ENCODE measurements at regions not wholly inside any gene's neighbourhood (a gene's known extent, or its start where the extent isn't known, plus 50 kb on each side); places are given as distances from the start of the nearest gene placed in this dataset.

DNA sequence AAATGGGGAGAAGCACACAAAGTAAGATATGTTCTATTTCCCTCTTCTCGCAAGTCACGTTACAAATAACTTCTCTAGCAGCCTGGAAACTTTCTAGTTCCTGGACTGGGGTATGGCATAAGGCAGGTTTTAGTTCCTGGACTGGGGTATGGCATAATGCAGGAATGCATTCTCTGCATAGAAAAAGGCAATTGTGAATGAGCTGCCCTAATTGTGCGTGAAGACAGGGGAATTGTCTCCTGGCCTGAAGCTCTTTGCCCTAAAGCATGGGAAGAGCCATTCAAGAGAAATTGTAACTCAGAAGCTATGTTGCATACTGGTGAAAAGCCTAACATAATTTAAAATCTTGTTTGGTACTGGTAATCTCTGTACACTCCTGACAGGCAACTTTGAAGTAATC lies 54.3 kb upstream of the CBLB start:
- Mint-ChIP-seq H3K27ac (peak overlapping the region in 1 of 3 donors; percentile 34), H3K4me1 (peaks cover 0 to 18% (median 12%) of the 10 kb centered on the region in 4 donors), H3K27me3 (no peaks in the 10 kb centered on the region), H3K4me3 (no peak overlapping the region), H3K36me3 (no peaks in the 10 kb centered on the region), H3K9me3 (peaks cover 0 to 20% (median 8%) of the 10 kb centered on the region in 7 donors)
- DNase-seq = no peak
- Histone ChIP-seq H3K27me3 (ENCODE audit: control insufficient read depth, insufficient read depth, low read length) (no peaks in the 10 kb centered on the region), H3K9me3 (ENCODE audit: control insufficient read depth in 2 of 2, low read length in 2 of 2) (peaks cover 0 to 5% of the 10 kb centered on the region in 2 experiments), H3K36me3 (ENCODE audit: control insufficient read depth, insufficient read depth, low read length) (no peaks in the 10 kb centered on the region), H3K4me1 (ENCODE audit: control insufficient read depth, insufficient read depth, low read length, poor library complexity, severe bottlenecking) (no peaks in the 10 kb centered on the region), H3K27ac (ENCODE audit: insufficient read depth, low read length, poor library complexity, severe bottlenecking) (no peak overlapping the region), H3K4me3 (ENCODE audit: low read depth, low read length) (no peak overlapping the region)
- no peak for ATAC-seq (ENCODE audit: low read depth in 2 of 2)

- Histone ChIP-seq H3K9me3 (ENCODE audit: control insufficient read depth in 2 of 2, low read length in 2 of 2) (no peaks in the 10 kb centered on the region), H3K4me3 (ENCODE audit: low read depth, low read length) (no peak overlapping the region), H3K27me3 (ENCODE audit: control insufficient read depth, insufficient read depth, low read length) (no peaks in the 10 kb centered on the region), H3K4me1 (ENCODE audit: control insufficient read depth, insufficient read depth, low read length, poor library complexity, severe bottlenecking) (no peaks in the 10 kb centered on the region), H3K36me3 (ENCODE audit: control insufficient read depth, insufficient read depth, low read length) (no peaks in the 10 kb centered on the region), H3K27ac (ENCODE audit: insufficient read depth, low read length, poor library complexity, severe bottlenecking) (no peak overlapping the region)
- DNase-seq (no peak), ATAC-seq (ENCODE audit: low read depth in 2 of 2) (no peak)
- Mint-ChIP-seq H3K27me3 (no peaks in the 10 kb centered on the region), H3K4me1 (peaks cover 0 to 3% (median 0%) of the 10 kb centered on the region in 4 donors), H3K9me3 (peaks cover 0 to 2% (median 0%) of the 10 kb centered on the region in 7 donors), H3K36me3 (no peaks in the 10 kb centered on the region), H3K27ac (no peak overlapping the region), H3K4me3 (no peak overlapping the region)
These were observed 58.9 kb upstream of the CBLB start for GRCh38 chr3:105927741-105928140.

DNA sequence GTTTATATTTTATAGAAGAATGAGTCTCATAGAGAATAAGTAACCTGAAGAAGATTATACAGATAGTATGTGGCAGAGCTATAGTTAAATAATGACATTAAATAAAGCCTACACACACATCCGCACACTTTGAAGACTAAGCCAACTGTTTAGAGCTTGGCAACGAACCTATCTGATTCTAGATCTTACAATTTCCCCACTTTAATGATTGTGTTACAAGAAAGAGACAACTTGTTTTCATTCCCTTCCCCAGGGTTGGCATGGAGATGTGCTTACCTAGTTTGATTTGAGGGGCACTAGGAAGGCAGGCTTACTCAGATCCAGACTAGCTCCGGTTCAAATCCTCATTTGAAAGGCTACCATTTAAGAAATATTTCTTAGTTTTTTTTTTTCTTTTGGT lies 61.9 kb upstream of the CBLB start:
- no peaks in the 10 kb centered on the region for H3K9me3 ChIP-seq (ENCODE audit: control insufficient read depth in 2 of 2, low read length in 2 of 2)
- H3K36me3 ChIP-seq (ENCODE audit: control insufficient read depth, insufficient read depth, low read length) = no peaks in the 10 kb centered on the region
- Mint-ChIP-seq H3K4me1 (peaks cover 0 to 3% (median 1%) of the 10 kb centered on the region in 4 donors), H3K36me3 (no peaks in the 10 kb centered on the region), H3K9me3 (peaks cover 0 to 3% (median 0%) of the 10 kb centered on the region in 7 donors), H3K27ac (no peak overlapping the region), H3K4me3 (no peak overlapping the region), H3K27me3 (no peaks in the 10 kb centered on the region)
- no peak overlapping the region for H3K27ac ChIP-seq (ENCODE audit: insufficient read depth, low read length, poor library complexity, severe bottlenecking)
- DNase-seq (no peak), ATAC-seq (ENCODE audit: low read depth in 2 of 2) (no peak)
- H3K4me1 ChIP-seq (ENCODE audit: control insufficient read depth, insufficient read depth, low read length, poor library complexity, severe bottlenecking) = no peaks in the 10 kb centered on the region
- H3K4me3 ChIP-seq (ENCODE audit: low read depth, low read length) = no peak overlapping the region
- no peaks in the 10 kb centered on the region for H3K27me3 ChIP-seq (ENCODE audit: control insufficient read depth, insufficient read depth, low read length)

- Histone ChIP-seq H3K4me3 (ENCODE audit: low read depth, low read length) (no peak overlapping the region), H3K36me3 (ENCODE audit: control insufficient read depth, insufficient read depth, low read length) (no peaks in the 10 kb centered on the region), H3K27me3 (ENCODE audit: control insufficient read depth, insufficient read depth, low read length) (no peaks in the 10 kb centered on the region), H3K9me3 (ENCODE audit: control insufficient read depth in 2 of 2, low read length in 2 of 2) (no peaks in the 10 kb centered on the region), H3K4me1 (ENCODE audit: control insufficient read depth, insufficient read depth, low read length, poor library complexity, severe bottlenecking) (no peaks in the 10 kb centered on the region), H3K27ac (ENCODE audit: insufficient read depth, low read length, poor library complexity, severe bottlenecking) (no peak overlapping the region)
- Mint-ChIP-seq H3K36me3 (no peaks in the 10 kb centered on the region), H3K4me3 (no peak overlapping the region), H3K27me3 (no peaks in the 10 kb centered on the region), H3K9me3 (peaks cover 0 to 3% (median 0%) of the 10 kb centered on the region in 7 donors), H3K27ac (no peak overlapping the region), H3K4me1 (peaks cover 0 to 3% (median 1%) of the 10 kb centered on the region in 4 donors)
- ATAC-seq (ENCODE audit: low read depth in 2 of 2) = no peak
- DNase-seq = no peak
These were observed 62.7 kb upstream of the CBLB start for GRCh38 chr3:105931500-105931899.

DNA sequence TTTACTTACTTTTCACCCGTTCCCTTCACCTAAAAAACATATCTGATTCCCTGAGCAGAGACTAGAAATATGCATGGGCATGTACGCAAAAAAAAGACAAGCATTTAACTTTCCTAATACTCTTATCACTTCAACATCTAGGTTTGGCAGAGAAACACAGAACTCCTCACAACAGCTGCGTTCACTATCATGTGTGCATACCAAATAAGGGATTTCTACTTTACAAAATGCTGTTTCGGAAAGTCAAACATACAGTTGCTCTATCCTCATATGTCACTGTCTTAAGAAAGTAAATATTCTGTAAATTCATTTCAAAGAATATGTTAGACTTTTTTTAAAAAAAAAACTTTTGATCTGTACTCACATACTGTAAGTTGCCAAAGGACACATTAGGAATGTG lies 65.1 kb upstream of the CBLB start:
- DNase-seq (no peak), ATAC-seq (ENCODE audit: low read depth in 2 of 2) (no peak)
- H3K36me3 ChIP-seq (ENCODE audit: control insufficient read depth, insufficient read depth, low read length) = no peaks in the 10 kb centered on the region
- Mint-ChIP-seq H3K36me3 (no peaks in the 10 kb centered on the region), H3K9me3 (peaks cover 0 to 3% (median 0%) of the 10 kb centered on the region in 7 donors), H3K27me3 (no peaks in the 10 kb centered on the region), H3K27ac (no peak overlapping the region), H3K4me1 (peaks cover 0 to 5% (median 1%) of the 10 kb centered on the region in 4 donors), H3K4me3 (no peak overlapping the region)
- no peaks in the 10 kb centered on the region for H3K9me3 ChIP-seq (ENCODE audit: control insufficient read depth in 2 of 2, low read length in 2 of 2)
- no peak overlapping the region for H3K4me3 ChIP-seq (ENCODE audit: low read depth, low read length)
- H3K27ac ChIP-seq (ENCODE audit: insufficient read depth, low read length, poor library complexity, severe bottlenecking) = no peak overlapping the region
- H3K4me1 ChIP-seq (ENCODE audit: control insufficient read depth, insufficient read depth, low read length, poor library complexity, severe bottlenecking) = no peaks in the 10 kb centered on the region
- H3K27me3 ChIP-seq (ENCODE audit: control insufficient read depth, insufficient read depth, low read length) = no peaks in the 10 kb centered on the region

- H3K27ac Mint-ChIP-seq = no peak overlapping the region
- Histone ChIP-seq H3K27me3 (ENCODE audit: control insufficient read depth, insufficient read depth, low read length) (no peaks in the 10 kb centered on the region), H3K27ac (ENCODE audit: insufficient read depth, low read length, poor library complexity, severe bottlenecking) (no peak overlapping the region), H3K4me1 (ENCODE audit: control insufficient read depth, insufficient read depth, low read length, poor library complexity, severe bottlenecking) (no peaks in the 10 kb centered on the region), H3K9me3 (ENCODE audit: control insufficient read depth in 2 of 2, low read length in 2 of 2) (no peaks in the 10 kb centered on the region), H3K4me3 (ENCODE audit: low read depth, low read length) (no peak overlapping the region), H3K36me3 (ENCODE audit: control insufficient read depth, insufficient read depth, low read length) (no peaks in the 10 kb centered on the region)
- H3K9me3 Mint-ChIP-seq = peaks cover 0 to 4% (median 0%) of the 10 kb centered on the region in 7 donors
- no peaks in the 10 kb centered on the region for H3K36me3 Mint-ChIP-seq
- ATAC-seq (ENCODE audit: low read depth in 2 of 2) (no peak), DNase-seq (no peak)
- H3K4me3 Mint-ChIP-seq = no peak overlapping the region
- peaks cover 0 to 5% (median 1%) of the 10 kb centered on the region in 4 donors for H3K4me1 Mint-ChIP-seq
- H3K27me3 Mint-ChIP-seq = no peaks in the 10 kb centered on the region
These were observed 69.3 kb upstream of the CBLB start for GRCh38 chr3:105938101-105938500.

GRCh38 chr3:105938806-105939205 lies 70.0 kb upstream of the CBLB start:
- no peak overlapping the region for H3K27ac ChIP-seq (ENCODE audit: insufficient read depth, low read length, poor library complexity, severe bottlenecking)
- H3K4me3 ChIP-seq (ENCODE audit: low read depth, low read length) = no peak overlapping the region
- H3K9me3 Mint-ChIP-seq = peaks cover 0 to 4% (median 0%) of the 10 kb centered on the region in 7 donors
- no peaks in the 10 kb centered on the region for H3K27me3 ChIP-seq (ENCODE audit: control insufficient read depth, insufficient read depth, low read length)
- no peaks in the 10 kb centered on the region for H3K27me3 Mint-ChIP-seq
- H3K36me3 ChIP-seq (ENCODE audit: control insufficient read depth, insufficient read depth, low read length) = no peaks in the 10 kb centered on the region
- H3K36me3 Mint-ChIP-seq = no peaks in the 10 kb centered on the region
- H3K27ac Mint-ChIP-seq = no peak overlapping the region
- no peaks in the 10 kb centered on the region for H3K9me3 ChIP-seq (ENCODE audit: control insufficient read depth in 2 of 2, low read length in 2 of 2)
- no peaks in the 10 kb centered on the region for H3K4me1 ChIP-seq (ENCODE audit: control insufficient read depth, insufficient read depth, low read length, poor library complexity, severe bottlenecking)
- no peak for ATAC-seq (ENCODE audit: low read depth in 2 of 2)
- peaks cover 0 to 5% (median 1%) of the 10 kb centered on the region in 4 donors for H3K4me1 Mint-ChIP-seq
- no peak for DNase-seq
- H3K4me3 Mint-ChIP-seq = no peak overlapping the region

- no peaks in the 10 kb centered on the region for H3K27me3 Mint-ChIP-seq
- H3K4me3 ChIP-seq (ENCODE audit: low read depth, low read length) = no peak overlapping the region
- H3K4me1 ChIP-seq (ENCODE audit: control insufficient read depth, insufficient read depth, low read length, poor library complexity, severe bottlenecking) = no peaks in the 10 kb centered on the region
- no peaks in the 10 kb centered on the region for H3K9me3 ChIP-seq (ENCODE audit: control insufficient read depth in 2 of 2, low read length in 2 of 2)
- no peaks in the 10 kb centered on the region for H3K4me1 Mint-ChIP-seq
- H3K27ac ChIP-seq (ENCODE audit: insufficient read depth, low read length, poor library complexity, severe bottlenecking) = no peak overlapping the region
- H3K27ac Mint-ChIP-seq = no peak overlapping the region
- no peaks in the 10 kb centered on the region for H3K27me3 ChIP-seq (ENCODE audit: control insufficient read depth, insufficient read depth, low read length)
- H3K36me3 ChIP-seq (ENCODE audit: control insufficient read depth, insufficient read depth, low read length) = no peaks in the 10 kb centered on the region
- peaks cover 0 to 3% (median 0%) of the 10 kb centered on the region in 7 donors for H3K9me3 Mint-ChIP-seq
- ATAC-seq (ENCODE audit: low read depth in 2 of 2) (no peak), DNase-seq (no peak)
- no peaks in the 10 kb centered on the region for H3K36me3 Mint-ChIP-seq
- H3K4me3 Mint-ChIP-seq = no peak overlapping the region
These were observed 75.5 kb upstream of the CBLB start for GRCh38 chr3:105944276-105944675.
